WTC11 (cell line): ENCODE measurements at regions not wholly inside any gene's neighbourhood (a gene's known extent, or its start where the extent isn't known, plus 50 kb on each side); places are given as distances from the start of the nearest gene placed in this dataset.

Source experiments
- ATAC-seq: fragments of 200-7000 bp; cut with Tn5 transposase; 2 replicates; pipeline ENCODE4 v1.10.0; 2021; ENCODE audit warnings: mild to moderate bottlenecking, moderate library complexity
- CTCF ChIA-PET: fragments of 300-600 bp; sonication (Branson Sonifier 250); formaldehyde crosslinking; loops from one replicate; lab custom pipeline; 2021; ENCODE audit warnings: antibody characterized with exemption; lab: Charles Lee
- POLR2A ChIA-PET: fragments of 350-600 bp; sonication (Branson Sonifier 250); formaldehyde crosslinking; loops from one replicate; lab custom pipeline; 2021; ENCODE audit warnings: antibody characterized with exemption; lab: Charles Lee
- DNase-seq: peaks from one replicate; pipeline ENCODE4 v3.0.0; 2021; ENCODE audit warnings: low spot score
- H3K27ac Mint-ChIP-seq: 2 replicates; pipeline ENCODE4 v1.8.0; 2021; ENCODE audit warnings: mixed read lengths
- H3K27me3 Mint-ChIP-seq: 2 replicates; pipeline ENCODE4 v1.8.0; 2021; ENCODE audit warnings: low read depth, mild to moderate bottlenecking, moderate library complexity, mixed read lengths
- H3K36me3 Mint-ChIP-seq: 2 replicates; pipeline ENCODE4 v1.8.0; 2021; ENCODE audit warnings: mixed read lengths
- H3K4me1 Mint-ChIP-seq: 2 replicates; pipeline ENCODE4 v1.8.0; 2022; ENCODE audit warnings: mixed read lengths
- H3K4me3 Mint-ChIP-seq: 2 replicates; pipeline ENCODE4 v1.8.0; 2021; ENCODE audit warnings: mild to moderate bottlenecking, moderate library complexity, mixed read lengths
- H3K9me3 Mint-ChIP-seq: 2 replicates; pipeline ENCODE4 v1.8.0; 2021; ENCODE audit warnings: mixed read lengths
- ATF6 ChIP-seq: sonication (generic); formaldehyde crosslinking; IDR thresholded peaks from 2 replicates; pipeline ENCODE4 v1.8.1; 2023; ENCODE audit warnings: mild to moderate bottlenecking, missing genetic modification reagents
- CREM ChIP-seq: sonication (generic); formaldehyde crosslinking; IDR thresholded peaks from 2 replicates; pipeline ENCODE4 v1.8.1; 2022; ENCODE audit warnings: mild to moderate bottlenecking, missing genetic modification reagents, moderate library complexity
- E2F1 ChIP-seq: sonication (generic); formaldehyde crosslinking; IDR thresholded peaks from 2 replicates; pipeline ENCODE4 v1.8.0; 2022; ENCODE audit warnings: mild to moderate bottlenecking, missing genetic modification reagents
- ELF4 ChIP-seq: sonication (generic); formaldehyde crosslinking; IDR thresholded peaks from 2 replicates; pipeline ENCODE4 v1.8.1; 2022; ENCODE audit warnings: low read depth, mild to moderate bottlenecking, moderate library complexity, missing genetic modification reagents
- HMGA2 ChIP-seq: fragments of 250-450 bp; sonication (Bioruptor Pico); IDR thresholded peaks from 2 replicates; pipeline ENCODE4 v1.4.0; 2021; ENCODE audit warnings: mild to moderate bottlenecking, moderate library complexity
- NFATC4 ChIP-seq: fragments of 250-450 bp; sonication (Bioruptor Pico); IDR thresholded peaks from 2 replicates; pipeline ENCODE4 v1.9.0; 2021; ENCODE audit warnings: mild to moderate bottlenecking
- NFYB ChIP-seq: sonication (generic); formaldehyde crosslinking; conservative IDR thresholded peaks from 2 replicates; pipeline ENCODE4 v1.8.0; 2022; ENCODE audit warnings: low read depth, missing genetic modification reagents
- NR3C1 ChIP-seq: sonication (generic); formaldehyde crosslinking; conservative IDR thresholded peaks from 2 replicates; pipeline ENCODE4 v1.8.1; 2023; ENCODE audit warnings: low read depth, mild to moderate bottlenecking, missing genetic modification reagents
- PRRX2 ChIP-seq: fragments of 250-450 bp; sonication (Bioruptor Pico); IDR thresholded peaks from 2 replicates; pipeline ENCODE4 v1.8.0; 2021; ENCODE audit warnings: mild to moderate bottlenecking
- SMAD3 ChIP-seq: sonication (generic); formaldehyde crosslinking; IDR thresholded peaks from 2 replicates; pipeline ENCODE4 v1.8.0; 2022; ENCODE audit warnings: missing genetic modification reagents, mild to moderate bottlenecking, borderline replicate concordance
- SOX15 ChIP-seq: fragments of 250-450 bp; sonication (Bioruptor Pico); IDR thresholded peaks from 2 replicates; pipeline ENCODE4 v1.9.0; 2021; ENCODE audit warnings: mild to moderate bottlenecking
- SP1 ChIP-seq: sonication (generic); formaldehyde crosslinking; conservative IDR thresholded peaks from 2 replicates; pipeline ENCODE4 v1.8.1; 2022; ENCODE audit warnings: missing genetic modification reagents
- STAT6 ChIP-seq: sonication (generic); formaldehyde crosslinking; conservative IDR thresholded peaks from 2 replicates; pipeline ENCODE4 v1.8.1; 2023; ENCODE audit warnings: mild to moderate bottlenecking, low read depth, missing genetic modification reagents, moderate library complexity
- TEAD4 ChIP-seq: sonication (generic); formaldehyde crosslinking; IDR thresholded peaks from 2 replicates; pipeline ENCODE4 v1.8.0; 2022; ENCODE audit warnings: mild to moderate bottlenecking, missing genetic modification reagents
- TP53 ChIP-seq: sonication (generic); formaldehyde crosslinking; IDR thresholded peaks from 2 replicates; pipeline ENCODE4 v1.8.1; 2023; ENCODE audit warnings: mild to moderate bottlenecking, missing genetic modification reagents
- USF2 ChIP-seq: sonication (generic); formaldehyde crosslinking; IDR thresholded peaks from 2 replicates; pipeline ENCODE4 v1.8.1; 2023; ENCODE audit warnings: mild to moderate bottlenecking, missing genetic modification reagents, moderate library complexity
- ZBTB21 ChIP-seq: sonication (generic); formaldehyde crosslinking; IDR thresholded peaks from 2 replicates; pipeline ENCODE4 v1.8.1; 2023; ENCODE audit warnings: mild to moderate bottlenecking, missing genetic modification reagents, borderline replicate concordance
- ZNF219 ChIP-seq: sonication (generic); formaldehyde crosslinking; IDR thresholded peaks from 2 replicates; pipeline ENCODE4 v1.8.0; 2023; ENCODE audit warnings: missing genetic modification reagents, mild to moderate bottlenecking, borderline replicate concordance
- ZNF232 ChIP-seq: sonication (generic); formaldehyde crosslinking; IDR thresholded peaks from 2 replicates; pipeline ENCODE4 v1.8.0; 2022; ENCODE audit warnings: mild to moderate bottlenecking, missing genetic modification reagents
- ZNF671 ChIP-seq: fragments of 250-450 bp; sonication (Bioruptor Pico); IDR thresholded peaks from 2 replicates; pipeline ENCODE4 v1.8.0; 2021; ENCODE audit warnings: mild to moderate bottlenecking
- TF ChIP-seq, protein P1 (sequence below): sonication (generic); formaldehyde crosslinking; IDR thresholded peaks from 2 replicates; pipeline ENCODE4 v1.8.0; 2022; ENCODE audit warnings: mild to moderate bottlenecking, missing genetic modification reagents
- TF ChIP-seq, protein P2 (sequence below): fragments of 250-450 bp; sonication (Bioruptor Pico); IDR thresholded peaks from 2 replicates; pipeline ENCODE4 v1.9.0; 2021; ENCODE audit warnings: mild to moderate bottlenecking

- ChIA-PET POLR2A (no interaction called here), CTCF (no interaction called here)
- Mint-ChIP-seq H3K9me3 (peaks cover 6% of the 10 kb centered on the region), H3K27ac (no peak overlapping the region), H3K4me1 (no peaks in the 10 kb centered on the region), H3K27me3 (peaks cover 2% of the 10 kb centered on the region), H3K36me3 (no peaks in the 10 kb centered on the region), H3K4me3 (no peak overlapping the region)
- ATAC-seq = no peak
- DNase-seq = no peak
- TF ChIP-seq, protein P1, sequence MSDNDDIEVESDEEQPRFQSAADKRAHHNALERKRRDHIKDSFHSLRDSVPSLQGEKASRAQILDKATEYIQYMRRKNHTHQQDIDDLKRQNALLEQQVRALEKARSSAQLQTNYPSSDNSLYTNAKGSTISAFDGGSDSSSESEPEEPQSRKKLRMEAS (CRISPR knock-in tag) = no peak
- TF ChIP-seq ZNF219 (CRISPR knock-in tag) (no peak), ZNF232 (CRISPR knock-in tag) (no peak), NFYB (CRISPR knock-in tag) (no peak), ATF6 (CRISPR knock-in tag) (no peak), SOX15 (no peak)
These were observed 146.0 kb upstream of the JUN start for GRCh38 chr1:58929671-58930325.

- Mint-ChIP-seq H3K36me3 (no peaks in the 10 kb centered on the region), H3K9me3 (no peaks in the 10 kb centered on the region), H3K27ac (no peak overlapping the region), H3K4me1 (peaks cover 6% of the 10 kb centered on the region; the same call in 1 of the 2 replicates), H3K27me3 (no peaks in the 10 kb centered on the region; the same call in none of the 2 replicates), H3K4me3 (no peak overlapping the region)
- ATAC-seq (no peak), DNase-seq (no peak)
- TF ChIP-seq ZBTB21 (CRISPR knock-in tag) (no peak), NR3C1 (CRISPR knock-in tag) (no peak), SP1 (CRISPR knock-in tag) (no peak), ZNF219 (CRISPR knock-in tag) (no peak), STAT6 (CRISPR knock-in tag) (no peak), HMGA2 (CRISPR knock-in tag) (no peak), SMAD3 (no peak), TEAD4 (CRISPR knock-in tag) (no peak), PRRX2 (CRISPR knock-in tag) (no peak), TP53 (CRISPR knock-in tag) (no peak), USF2 (no peak)
- TF ChIP-seq, protein P2, sequence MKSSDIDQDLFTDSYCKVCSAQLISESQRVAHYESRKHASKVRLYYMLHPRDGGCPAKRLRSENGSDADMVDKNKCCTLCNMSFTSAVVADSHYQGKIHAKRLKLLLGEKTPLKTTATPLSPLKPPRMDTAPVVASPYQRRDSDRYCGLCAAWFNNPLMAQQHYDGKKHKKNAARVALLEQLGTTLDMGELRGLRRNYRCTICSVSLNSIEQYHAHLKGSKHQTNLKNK (CRISPR knock-in tag) = no peak
- ChIA-PET POLR2A (no interaction called here), CTCF (no interaction called here)
These were observed 147.2 kb upstream of the JUN start for GRCh38 chr1:58931024-58931423.

DNA sequence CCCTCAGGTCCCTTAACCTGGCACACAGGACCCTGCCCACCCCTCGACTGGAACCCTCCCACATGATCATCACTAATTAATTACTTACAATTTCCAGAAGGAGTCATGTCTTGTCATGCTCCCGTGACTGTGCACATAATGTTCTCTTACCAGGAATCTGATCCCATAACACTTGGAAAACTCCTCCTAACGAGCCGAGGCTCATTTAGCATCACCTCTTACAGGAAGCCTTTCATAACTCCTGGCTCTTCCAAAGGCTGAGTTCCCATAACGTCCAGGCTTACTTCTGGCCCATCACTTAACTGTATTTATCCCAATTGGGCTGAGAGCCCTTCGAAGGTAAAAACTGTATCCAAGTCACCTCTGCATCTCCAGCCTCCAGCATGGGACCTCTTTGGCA is 147.9 kb upstream of the JUN start:
- no peaks in the 10 kb centered on the region; the same call in none of the 2 replicates for H3K27me3 Mint-ChIP-seq
- ATAC-seq (no peak), DNase-seq (no peak)
- H3K9me3 Mint-ChIP-seq = no peaks in the 10 kb centered on the region
- H3K36me3 Mint-ChIP-seq = no peaks in the 10 kb centered on the region
- H3K27ac Mint-ChIP-seq = no peak overlapping the region
- H3K4me3 Mint-ChIP-seq = no peak overlapping the region
- peaks cover 6% of the 10 kb centered on the region; the same call in 1 of the 2 replicates for H3K4me1 Mint-ChIP-seq
- ChIA-PET POLR2A (no interaction called here), CTCF (interaction anchor here (1.1 kb wide), 1 partner anchor 191 kb away, joined by 3 read pairs; no protein-coding TSS in a partner anchor)
- TF ChIP-seq ZNF671 (CRISPR knock-in tag) (no peak), SOX15 (no peak), ZNF219 (CRISPR knock-in tag) (no peak), STAT6 (CRISPR knock-in tag) (no peak), E2F1 (CRISPR knock-in tag) (no peak), ELF4 (no peak), NFATC4 (no peak), CREM (CRISPR knock-in tag) (no peak)
